KMS-11 (cell line): ENCODE measurements at regions not wholly inside any gene's neighbourhood (a gene's known extent, or its start where the extent isn't known, plus 50 kb on each side); places are given as distances from the start of the nearest gene placed in this dataset.

Source experiments
- H2AFZ ChIP-seq: fragments of 200-600 bp; sonication (generic); 2 replicates; pipeline ENCODE4 v1.6.1; 2016; ENCODE audit warnings: antibody characterized with exemption, mixed run types, low read depth
- H3K27ac ChIP-seq: fragments of 200-600 bp; sonication (generic); 2 replicates; pipeline ENCODE4 v1.6.1; 2016; ENCODE audit warnings: mild to moderate bottlenecking, mixed run types
- H3K27me3 ChIP-seq: fragments of 200-600 bp; sonication (generic); 2 replicates; pipeline ENCODE4 v1.6.1; 2017; ENCODE audit warnings: mild to moderate bottlenecking, low read depth, mixed run types, moderate library complexity; ENCODE audit not compliant: insufficient read depth
- H3K36me3 ChIP-seq: fragments of 200-600 bp; sonication (generic); 2 replicates; pipeline ENCODE4 v1.6.1; 2017; ENCODE audit warnings: mild to moderate bottlenecking, mixed run types; ENCODE audit not compliant: insufficient read depth
- H3K4me1 ChIP-seq: fragments of 200-600 bp; sonication (generic); 2 replicates; pipeline ENCODE4 v1.6.1; 2016; ENCODE audit warnings: mild to moderate bottlenecking, low read depth, mixed run types; ENCODE audit not compliant: poor library complexity, severe bottlenecking
- H3K4me2 ChIP-seq: fragments of 200-600 bp; sonication (generic); 2 replicates; pipeline ENCODE4 v1.7.0; 2016; ENCODE audit warnings: mild to moderate bottlenecking, mixed run types
- H3K4me3 ChIP-seq: fragments of 200-600 bp; sonication (generic); IDR thresholded peaks from 2 replicates; pipeline ENCODE4 v1.6.1; 2017; ENCODE audit warnings: low read depth, low read length, mixed read lengths; ENCODE audit not compliant: insufficient read depth
- H3K79me2 ChIP-seq: fragments of 200-600 bp; sonication (generic); 2 replicates; pipeline ENCODE4 v1.6.1; 2016; ENCODE audit warnings: low read depth, mixed run types; ENCODE audit not compliant: insufficient read depth
- H3K9ac ChIP-seq: fragments of 200-600 bp; sonication (generic); 2 replicates; pipeline ENCODE4 v1.6.1; 2016; ENCODE audit warnings: mild to moderate bottlenecking, mixed run types
- H4K20me1 ChIP-seq: fragments of 200-600 bp; sonication (generic); 2 replicates; pipeline ENCODE4 v1.6.1; 2016; ENCODE audit warnings: mild to moderate bottlenecking, mixed run types; ENCODE audit not compliant: insufficient read depth
- CTCF ChIP-seq: fragments of 200-600 bp; sonication (generic); conservative IDR thresholded peaks from 2 replicates; pipeline ENCODE4 v1.6.1; 2017; ENCODE audit warnings: low read depth, mild to moderate bottlenecking, antibody characterized with exemption, low read length, moderate library complexity, mixed read lengths

- Histone ChIP-seq H3K4me3 (no peak overlapping the region), H3K36me3 (no peaks in the 10 kb centered on the region), H3K4me1 (no peaks in the 10 kb centered on the region), H3K4me2 (no peak overlapping the region), H3K9ac (no peak overlapping the region), H3K79me2 (no peaks in the 10 kb centered on the region), H3K27me3 (no peaks in the 10 kb centered on the region), H2AFZ (no peak overlapping the region), H3K27ac (no peak overlapping the region), H4K20me1 (no peaks in the 10 kb centered on the region)
- no peak for TF ChIP-seq CTCF
Observed at GRCh38 chr2:167581961-167582574, 665.3 kb downstream of the STK39 start.

GRCh38 chr2:167579826-167580225, 667.6 kb downstream of the STK39 start:
- no peak for TF ChIP-seq CTCF

GRCh38 chr2:167575276-167575675, 672.1 kb downstream of the STK39 start:
- Histone ChIP-seq H4K20me1 (no peaks in the 10 kb centered on the region), H2AFZ (no peak overlapping the region), H3K4me3 (no peak overlapping the region), H3K27me3 (no peaks in the 10 kb centered on the region), H3K36me3 (no peaks in the 10 kb centered on the region), H3K27ac (no peak overlapping the region), H3K4me1 (no peaks in the 10 kb centered on the region), H3K4me2 (no peak overlapping the region), H3K79me2 (no peaks in the 10 kb centered on the region), H3K9ac (no peak overlapping the region)
- no peak for TF ChIP-seq CTCF

More at GRCh38 chr2:167579826-167580225, 667.6 kb downstream of the STK39 start:
- H3K79me2 ChIP-seq = no peaks in the 10 kb centered on the region
- H3K4me1 ChIP-seq = no peaks in the 10 kb centered on the region
- no peak overlapping the region for H3K9ac ChIP-seq
- no peaks in the 10 kb centered on the region for H4K20me1 ChIP-seq
- H2AFZ ChIP-seq = no peak overlapping the region
- H3K27ac ChIP-seq = no peak overlapping the region
- no peak overlapping the region for H3K4me2 ChIP-seq
- no peaks in the 10 kb centered on the region for H3K27me3 ChIP-seq
- no peaks in the 10 kb centered on the region for H3K36me3 ChIP-seq
- H3K4me3 ChIP-seq = no peak overlapping the region

- Histone ChIP-seq H3K36me3 (no peaks in the 10 kb centered on the region), H3K27ac (no peak overlapping the region), H4K20me1 (no peaks in the 10 kb centered on the region), H3K27me3 (no peaks in the 10 kb centered on the region), H3K4me3 (no peak overlapping the region), H3K9ac (no peak overlapping the region), H3K4me2 (no peak overlapping the region), H2AFZ (no peak overlapping the region), H3K79me2 (no peaks in the 10 kb centered on the region), H3K4me1 (no peaks in the 10 kb centered on the region)
- no peak for TF ChIP-seq CTCF
Observed at GRCh38 chr2:167572883-167573619, 674.3 kb downstream of the STK39 start.
